MM.1S (cell line): ENCODE measurements at regions not wholly inside any gene's neighbourhood (a gene's known extent, or its start where the extent isn't known, plus 50 kb on each side); places are given as distances from the start of the nearest gene placed in this dataset.

Source experiments
- EZH2 ChIP-seq: fragments of 300-600 bp; sonication (generic); optimal IDR thresholded peaks from 2 replicates; pipeline ENCODE3; 2017; ENCODE audit warnings: low read depth, mild to moderate bottlenecking, antibody characterized with exemption, low read length, mixed read lengths
- EZH2phosphoT487 ChIP-seq: fragments of 300-600 bp; sonication (generic); IDR thresholded peaks from 2 replicates; pipeline ENCODE4 v1.6.1; 2018; ENCODE audit warnings: antibody characterized with exemption, low read length
- TF ChIP-seq, protein P1 (sequence below): fragments of 300-600 bp; sonication (generic); IDR thresholded peaks from 2 replicates; pipeline ENCODE4 v1.5.1; 2016; ENCODE audit warnings: antibody characterized with exemption, low read length, mixed read lengths

DNA sequence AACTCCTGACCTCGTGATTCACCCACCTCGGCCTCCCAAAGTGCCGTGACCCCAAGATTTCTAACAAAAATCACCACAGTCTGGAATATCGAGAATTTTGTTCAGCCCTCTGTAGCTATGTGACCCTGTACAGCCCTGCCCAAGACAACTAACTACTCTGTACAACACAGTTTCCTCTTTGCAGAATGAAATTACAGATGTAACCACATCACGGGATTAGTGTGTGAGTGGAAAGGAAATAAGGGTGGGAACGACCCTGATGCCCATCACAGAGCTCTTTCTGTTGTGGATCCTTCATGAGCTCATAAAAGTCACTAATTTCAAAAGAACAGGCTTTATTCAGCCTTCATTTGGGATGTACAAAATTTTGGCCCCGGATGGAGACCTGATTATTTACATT, 50.5 kb upstream of the KRR1 start:
- TF ChIP-seq EZH2phosphoT487: no peak
- TF ChIP-seq EZH2: no peak
- TF ChIP-seq, protein P1, sequence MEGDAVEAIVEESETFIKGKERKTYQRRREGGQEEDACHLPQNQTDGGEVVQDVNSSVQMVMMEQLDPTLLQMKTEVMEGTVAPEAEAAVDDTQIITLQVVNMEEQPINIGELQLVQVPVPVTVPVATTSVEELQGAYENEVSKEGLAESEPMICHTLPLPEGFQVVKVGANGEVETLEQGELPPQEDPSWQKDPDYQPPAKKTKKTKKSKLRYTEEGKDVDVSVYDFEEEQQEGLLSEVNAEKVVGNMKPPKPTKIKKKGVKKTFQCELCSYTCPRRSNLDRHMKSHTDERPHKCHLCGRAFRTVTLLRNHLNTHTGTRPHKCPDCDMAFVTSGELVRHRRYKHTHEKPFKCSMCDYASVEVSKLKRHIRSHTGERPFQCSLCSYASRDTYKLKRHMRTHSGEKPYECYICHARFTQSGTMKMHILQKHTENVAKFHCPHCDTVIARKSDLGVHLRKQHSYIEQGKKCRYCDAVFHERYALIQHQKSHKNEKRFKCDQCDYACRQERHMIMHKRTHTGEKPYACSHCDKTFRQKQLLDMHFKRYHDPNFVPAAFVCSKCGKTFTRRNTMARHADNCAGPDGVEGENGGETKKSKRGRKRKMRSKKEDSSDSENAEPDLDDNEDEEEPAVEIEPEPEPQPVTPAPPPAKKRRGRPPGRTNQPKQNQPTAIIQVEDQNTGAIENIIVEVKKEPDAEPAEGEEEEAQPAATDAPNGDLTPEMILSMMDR: no peak
